ENCODE measurements at regions not wholly inside any gene's neighbourhood (a gene's known extent, or its start where the extent isn't known, plus 50 kb on each side); places are given as distances from the start of the nearest gene placed in this dataset.

DNA sequence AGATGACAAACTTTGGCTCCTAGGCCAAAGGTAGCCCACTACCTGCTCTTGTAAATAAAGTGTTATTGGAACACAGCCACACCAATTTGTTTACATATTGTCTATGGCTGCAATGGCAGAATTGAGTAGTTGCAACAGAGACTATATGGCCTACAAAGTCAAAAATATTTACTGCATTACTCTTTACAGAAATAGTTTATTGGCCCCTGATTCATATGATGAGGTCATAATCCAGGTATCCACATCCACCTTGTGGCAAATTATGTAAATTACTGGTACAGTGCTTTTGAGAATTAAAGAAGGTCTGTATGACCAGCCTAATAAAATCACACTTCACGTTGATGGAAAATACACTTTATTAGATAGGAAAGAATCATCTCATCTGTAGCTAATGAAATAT, 337.0 kb upstream of the DDX53 start:
- TF ChIP-seq, protein P1, sequence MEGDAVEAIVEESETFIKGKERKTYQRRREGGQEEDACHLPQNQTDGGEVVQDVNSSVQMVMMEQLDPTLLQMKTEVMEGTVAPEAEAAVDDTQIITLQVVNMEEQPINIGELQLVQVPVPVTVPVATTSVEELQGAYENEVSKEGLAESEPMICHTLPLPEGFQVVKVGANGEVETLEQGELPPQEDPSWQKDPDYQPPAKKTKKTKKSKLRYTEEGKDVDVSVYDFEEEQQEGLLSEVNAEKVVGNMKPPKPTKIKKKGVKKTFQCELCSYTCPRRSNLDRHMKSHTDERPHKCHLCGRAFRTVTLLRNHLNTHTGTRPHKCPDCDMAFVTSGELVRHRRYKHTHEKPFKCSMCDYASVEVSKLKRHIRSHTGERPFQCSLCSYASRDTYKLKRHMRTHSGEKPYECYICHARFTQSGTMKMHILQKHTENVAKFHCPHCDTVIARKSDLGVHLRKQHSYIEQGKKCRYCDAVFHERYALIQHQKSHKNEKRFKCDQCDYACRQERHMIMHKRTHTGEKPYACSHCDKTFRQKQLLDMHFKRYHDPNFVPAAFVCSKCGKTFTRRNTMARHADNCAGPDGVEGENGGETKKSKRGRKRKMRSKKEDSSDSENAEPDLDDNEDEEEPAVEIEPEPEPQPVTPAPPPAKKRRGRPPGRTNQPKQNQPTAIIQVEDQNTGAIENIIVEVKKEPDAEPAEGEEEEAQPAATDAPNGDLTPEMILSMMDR (IDR thresholded peaks at IDR 0.05 in 4 of 5, conservative IDR thresholded peaks at IDR 0.05 in 1 of 5): no peak
- TF ChIP-seq POLR2A (IDR thresholded peaks at IDR 0.05): no peak

All from gastrocnemius medialis (tissue), 4 donors.